ENCODE measurements at regions not wholly inside any gene's neighbourhood (a gene's known extent, or its start where the extent isn't known, plus 50 kb on each side); places are given as distances from the start of the nearest gene placed in this dataset.
A peak's percentile ranks its signal among the peaks of the same experiment; 100 is the strongest.

DNA sequence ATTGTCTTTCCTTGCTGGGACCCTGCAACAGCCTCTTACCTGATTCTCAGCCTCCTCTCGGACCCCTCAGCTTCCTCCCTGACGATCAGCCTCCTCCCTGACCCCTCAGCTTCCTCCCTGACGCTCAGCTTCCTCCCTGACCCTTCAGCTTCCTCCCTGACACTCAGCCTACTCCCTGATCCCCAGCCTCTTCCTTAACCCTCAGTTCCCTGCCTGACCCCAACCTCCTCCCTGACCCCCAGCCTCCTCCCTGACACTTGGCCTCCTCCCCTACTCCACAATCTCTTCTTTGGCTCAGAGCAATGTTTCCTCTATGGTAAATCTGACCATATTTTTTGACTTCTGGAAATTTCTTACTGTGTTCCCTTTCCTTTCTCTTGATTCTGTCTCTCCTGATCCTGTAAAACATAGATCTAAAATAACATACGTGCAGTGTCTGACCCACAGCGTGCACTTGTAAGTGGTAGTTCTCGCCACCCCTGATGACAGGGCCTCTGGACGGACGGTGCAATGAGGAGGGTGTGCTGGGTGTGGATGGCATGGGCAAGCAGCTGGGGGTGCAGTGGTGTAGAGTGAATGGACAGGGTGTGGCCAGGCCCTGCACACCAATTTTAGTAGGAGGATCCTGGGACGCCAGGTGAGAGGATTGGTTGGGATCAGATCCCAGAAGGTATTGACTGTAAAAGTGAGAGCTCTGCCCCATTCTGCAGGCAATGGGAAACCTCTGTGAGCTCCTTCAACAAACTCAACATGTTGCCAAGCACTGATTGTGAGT is 264.1 kb downstream of the FOXD2 start:
- intact Hi-C loops (cut with DNase I): no loop called here
- DNase-seq: no peak

DNA sequence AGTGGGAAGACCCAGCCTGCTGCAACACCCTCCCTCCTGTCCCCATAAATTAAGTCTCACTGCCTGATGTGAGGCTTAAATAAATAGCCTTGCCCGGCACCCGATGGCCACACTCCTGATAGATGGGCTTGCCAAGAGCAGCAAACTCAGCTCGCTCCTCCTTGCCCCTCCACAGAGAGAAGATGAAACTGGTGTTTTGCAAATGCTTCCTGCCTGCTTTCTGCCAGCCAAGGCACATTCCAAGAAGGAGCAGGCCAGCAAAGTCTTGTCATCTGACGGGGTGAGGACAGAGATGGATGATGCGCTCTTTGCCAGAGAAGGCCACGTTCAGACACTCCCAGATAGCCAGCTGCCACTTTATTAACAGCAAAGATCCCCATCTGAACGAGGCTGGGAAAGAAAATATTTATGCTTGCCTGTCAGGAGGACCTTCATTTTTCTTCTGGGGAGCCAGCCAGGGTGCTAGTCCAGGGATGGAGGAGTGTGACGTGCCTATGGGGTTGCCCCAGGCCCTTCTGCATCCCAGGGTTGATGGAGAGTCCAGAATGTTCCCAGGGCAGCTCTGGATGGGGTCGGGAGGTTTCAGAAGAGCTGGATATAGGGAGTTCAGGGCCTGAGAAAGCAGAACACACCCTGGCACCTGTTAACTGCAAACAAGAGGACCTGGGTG is 265.4 kb downstream of the FOXD2 start:
- intact Hi-C loops (cut with DNase I): no loop called here
- no peak for DNase-seq

DNA sequence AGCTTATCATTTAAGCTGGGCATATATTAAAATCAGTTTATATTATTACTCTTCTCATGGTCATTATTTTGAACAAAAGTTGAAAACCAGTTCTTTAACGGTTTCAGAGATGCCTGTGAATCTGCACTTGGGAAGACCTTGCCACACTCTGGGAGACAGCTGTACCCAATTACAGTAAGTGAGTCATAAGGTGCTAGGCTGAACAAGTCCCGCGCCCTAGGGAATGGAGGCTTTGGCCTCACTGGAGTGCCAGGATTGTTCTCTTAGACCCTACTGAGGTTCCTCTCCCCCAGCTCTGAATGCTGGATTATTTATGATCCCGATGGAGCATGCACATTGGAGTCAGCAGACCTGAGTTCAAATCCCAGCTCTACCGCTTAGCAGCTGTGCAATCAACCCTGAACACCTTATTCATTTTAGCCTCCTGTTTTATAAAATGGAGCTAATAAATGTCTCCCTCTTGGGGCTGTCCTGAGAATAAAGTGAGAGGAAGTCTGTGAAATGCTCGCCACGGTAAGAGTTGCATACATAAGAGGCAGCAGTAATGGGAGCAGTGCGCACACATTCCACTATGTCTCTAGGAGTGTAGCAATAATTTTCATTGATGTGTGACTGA is 266.2 kb downstream of the FOXD2 start:
- intact Hi-C loops (cut with DNase I): no loop called here
- DNase-seq: no peak

DNA sequence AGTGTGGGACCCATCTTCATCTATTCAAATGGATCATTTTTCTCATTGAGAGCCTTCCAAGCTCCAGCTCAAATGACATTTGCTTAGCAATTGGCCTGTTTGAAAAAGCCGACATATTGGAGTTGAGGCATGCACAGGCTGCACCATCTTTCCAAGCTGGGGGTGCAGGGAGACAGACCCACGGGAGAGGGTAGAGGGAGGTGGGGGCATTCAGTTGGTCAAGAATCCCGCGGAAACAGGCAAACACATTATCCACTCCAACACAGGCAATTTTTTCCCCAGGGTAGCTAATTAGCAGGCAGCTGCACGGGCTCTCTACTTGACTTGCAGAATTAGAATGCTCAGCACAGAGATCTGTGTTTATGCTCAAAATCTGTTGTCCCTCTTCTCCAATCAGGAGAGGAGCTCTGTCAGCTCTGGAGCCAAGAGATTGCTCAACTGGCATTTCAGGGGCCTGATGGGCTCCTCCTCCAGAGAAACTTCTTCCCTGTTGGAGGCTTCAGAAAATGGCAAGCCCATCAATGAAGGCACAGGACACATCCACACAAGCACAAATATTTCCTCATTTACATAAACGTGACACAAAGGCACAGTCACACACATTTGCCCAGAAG is 267.8 kb downstream of the FOXD2 start:
- intact Hi-C loops (cut with DNase I): no loop called here
- peak in 6 of 42 donors; percentile 5 to 55 (median 26) for DNase-seq

DNA sequence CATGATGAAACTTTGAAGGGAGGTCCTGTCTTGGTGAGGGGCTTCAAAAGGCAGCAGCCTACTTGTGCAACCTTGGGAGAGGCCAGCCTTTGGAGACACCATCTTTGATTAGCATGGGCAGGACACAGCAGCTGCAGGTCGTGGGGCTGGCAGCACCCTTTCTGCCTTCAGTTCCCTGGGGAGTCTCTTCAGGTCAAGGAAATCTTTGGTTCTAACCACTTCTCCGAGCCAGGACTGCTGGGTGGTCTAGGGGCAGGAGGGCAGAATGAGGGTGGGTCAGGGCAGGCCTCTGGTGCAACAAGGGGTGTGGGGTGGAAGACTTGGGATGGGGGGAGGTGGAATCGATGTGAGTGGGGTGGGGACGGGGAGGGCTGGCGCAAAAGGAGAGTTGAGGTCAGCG is 269.7 kb downstream of the FOXD2 start:
- DNase-seq: no peak
- intact Hi-C loops (cut with DNase I): no loop called here

DNA sequence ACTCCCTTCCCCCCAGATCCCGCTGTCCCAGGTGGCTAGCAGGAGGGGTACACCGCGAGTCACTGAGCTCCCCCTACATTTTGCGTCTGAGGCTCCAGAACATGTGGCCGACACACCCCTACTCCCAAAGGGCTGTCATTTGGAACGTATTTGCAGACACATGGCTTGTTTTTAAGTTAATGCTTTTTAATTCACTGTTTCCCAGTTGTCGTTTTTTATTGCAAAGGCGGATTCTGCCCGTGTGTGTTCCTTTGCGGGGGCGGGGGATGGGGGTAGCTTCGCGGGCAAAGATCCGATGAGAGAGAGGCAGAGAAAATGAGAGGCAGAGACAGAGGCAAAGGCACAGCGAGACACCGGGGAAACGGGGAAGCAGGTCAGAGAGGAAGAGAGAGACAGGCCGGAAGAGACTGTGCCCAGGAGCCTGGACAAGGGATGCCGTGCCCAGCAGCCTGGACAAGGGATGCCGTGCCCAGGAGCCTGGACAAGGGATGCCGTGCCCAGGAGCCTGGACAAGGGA is 270.2 kb downstream of the FOXD2 start:
- intact Hi-C loops (cut with DNase I): no loop called here
- DNase-seq: no peak

DNA sequence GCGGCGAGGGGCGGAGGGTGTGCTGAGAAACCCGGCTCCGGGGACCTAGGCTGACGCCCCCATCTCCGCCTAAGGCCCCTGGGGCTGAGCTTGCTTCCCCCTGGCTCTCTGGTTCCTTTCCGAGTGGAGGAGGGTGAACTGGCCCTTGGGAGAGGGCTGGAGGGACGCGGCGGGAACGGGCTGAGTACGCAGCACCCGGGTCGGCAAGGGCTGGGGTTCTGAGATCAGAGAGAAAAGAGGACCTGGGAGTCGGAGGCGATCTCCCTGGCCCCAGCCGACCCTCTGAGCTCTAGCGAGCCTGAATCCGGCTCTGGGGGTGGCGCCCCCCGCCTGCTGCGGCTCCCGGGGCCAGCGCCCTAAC is 270.8 kb downstream of the FOXD2 start:
- intact Hi-C loops (cut with DNase I): no loop called here
- no peak for DNase-seq

DNA sequence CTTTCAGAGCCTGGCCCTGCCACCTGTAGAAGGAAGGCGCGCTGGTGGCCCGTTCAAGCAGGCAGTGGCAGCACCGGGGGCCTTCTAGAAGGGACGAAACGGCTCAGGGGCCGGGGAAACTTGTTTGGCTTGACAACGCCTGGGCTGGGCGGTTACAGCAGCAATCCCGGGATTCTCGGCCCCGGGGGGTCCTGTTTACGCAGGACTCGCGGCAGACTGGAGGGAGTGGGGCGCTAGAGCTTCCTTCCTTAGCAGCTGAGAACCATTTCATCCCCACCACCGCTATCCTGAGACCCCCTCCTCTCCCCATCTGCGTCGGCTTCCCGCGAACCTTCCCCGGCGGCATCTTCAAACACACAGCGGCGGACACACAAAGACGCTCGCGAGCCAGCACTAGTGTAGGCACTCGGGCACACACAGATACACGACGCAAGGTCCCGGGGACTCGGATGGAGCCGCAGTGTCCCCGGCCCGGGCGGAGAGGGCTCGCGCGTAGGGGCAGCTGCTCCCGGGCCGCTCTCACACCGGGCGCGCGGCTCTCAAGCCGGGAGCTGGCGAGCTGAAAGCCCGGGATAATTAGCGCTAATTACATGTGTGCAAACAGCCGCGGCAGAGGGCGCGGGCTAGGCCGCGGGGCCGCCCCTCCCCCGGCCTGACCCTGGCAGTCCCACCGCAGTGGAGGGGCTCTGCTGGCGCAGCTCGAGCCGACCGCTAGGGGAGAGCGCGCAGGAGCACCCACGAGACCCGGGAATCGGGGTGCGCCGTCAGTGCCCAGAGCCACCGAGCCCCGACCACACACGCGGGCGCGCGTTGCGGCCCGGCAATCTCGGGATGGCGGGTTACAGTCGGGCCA is 271.4 kb downstream of the FOXD2 start:
- intact Hi-C loops (cut with DNase I): no loop called here
- peak in 11 of 42 donors; percentile 14 to 54 (median 25) for DNase-seq

DNA sequence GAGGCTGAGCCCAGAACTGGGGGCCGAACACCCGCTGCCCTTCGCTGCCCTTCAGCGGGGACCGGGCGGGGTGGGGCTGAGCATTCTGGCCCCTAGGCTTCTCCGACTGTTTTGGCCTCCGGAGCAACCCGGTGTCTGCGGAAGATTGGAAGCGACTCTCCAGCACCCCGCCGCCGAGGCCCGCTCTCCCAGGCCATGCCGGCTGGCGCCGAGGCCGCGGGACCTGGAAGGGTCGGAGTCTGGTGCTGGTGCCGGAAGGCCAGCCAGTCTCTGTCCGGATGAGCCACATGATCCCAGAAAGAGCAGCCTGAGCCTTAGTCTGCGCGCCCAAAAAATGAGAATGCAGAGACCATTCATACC is 272.0 kb downstream of the FOXD2 start:
- intact Hi-C loops (cut with DNase I): loop anchor here (5.0 kb wide), 1 partner anchor 273 kb away; the partner anchor contains the start of gene FOXD2
- peak in 4 of 42 donors; percentile 7 to 34 (median 20) for DNase-seq

DNA sequence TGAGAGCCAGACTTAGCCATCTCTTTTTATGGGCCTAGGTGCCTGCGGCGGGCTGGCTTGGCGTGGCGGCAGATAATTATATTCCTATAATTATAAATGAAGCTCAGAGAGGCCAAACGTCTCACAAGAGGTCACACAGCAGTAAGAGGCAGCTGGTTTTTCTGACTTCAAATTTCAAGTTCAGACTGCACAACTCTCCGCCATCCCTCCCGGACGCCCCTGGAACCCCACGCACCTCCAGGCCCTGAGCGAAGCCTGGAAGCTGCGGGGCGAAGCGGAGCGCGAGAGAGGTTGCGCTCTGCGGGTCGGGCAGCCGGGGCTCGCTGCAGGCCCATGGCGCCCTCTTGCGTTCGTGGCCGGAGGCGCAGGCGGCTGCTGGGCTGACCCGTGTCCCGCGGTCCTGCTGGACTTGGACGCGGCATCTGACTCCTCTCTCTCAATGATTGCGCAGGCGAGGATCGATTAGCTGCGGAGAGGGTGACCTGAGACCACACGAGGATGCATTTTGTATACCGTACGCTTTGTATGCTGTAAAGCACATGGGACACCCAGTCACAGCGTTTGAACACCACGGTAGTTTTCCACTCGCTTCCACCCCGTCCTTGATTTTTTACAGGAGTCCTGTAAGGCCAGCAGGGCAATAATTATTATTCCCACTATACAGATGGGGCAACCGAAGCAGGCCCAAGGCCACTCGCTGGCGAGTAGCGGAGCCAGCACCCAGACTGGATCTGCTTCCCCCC is 272.7 kb downstream of the FOXD2 start:
- intact Hi-C loops (cut with DNase I): loop anchor here (5.0 kb wide), 1 partner anchor 273 kb away; the partner anchor contains the start of gene FOXD2
- peak; percentile 39 to 89 (median 76) for DNase-seq
